ENCODE measurements at regions not wholly inside any gene's neighbourhood (a gene's known extent, or its start where the extent isn't known, plus 50 kb on each side); places are given as distances from the start of the nearest gene placed in this dataset.

DNA sequence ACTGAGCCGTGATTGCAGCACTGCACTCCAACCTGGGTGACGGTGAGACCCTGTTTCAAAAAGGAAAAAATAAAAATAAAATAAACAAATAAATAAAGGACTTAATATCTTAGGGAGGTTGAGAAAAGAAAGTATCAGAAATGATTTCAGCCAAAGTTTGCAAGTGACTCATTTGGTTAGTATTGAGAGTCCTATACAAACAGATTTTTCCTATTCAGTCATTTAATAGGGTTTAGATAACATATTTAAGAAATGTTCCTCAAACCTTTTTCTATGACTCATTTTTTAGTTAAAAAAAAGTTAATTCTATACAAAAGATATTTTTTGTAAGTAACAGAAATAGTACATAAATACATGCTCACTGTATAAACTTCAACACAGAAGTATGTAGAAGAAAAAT is 235.1 kb downstream of the GJA1 start:
- TF ChIP-seq CTCF (IDR thresholded peaks at IDR 0.05): no peak
- no peak for TF ChIP-seq POLR2A (IDR thresholded peaks at IDR 0.05)

Measured in vagina (tissue), 2 donors.